ENCODE measurements at regions not wholly inside any gene's neighbourhood (a gene's known extent, or its start where the extent isn't known, plus 50 kb on each side); places are given as distances from the start of the nearest gene placed in this dataset.

GRCh38 chr18:45197526-45197970 lies 417.7 kb upstream of the SLC14A2 start:
- TF ChIP-seq POLR2A (IDR thresholded peaks at IDR 0.05) (no peak), CTCF (IDR thresholded peaks at IDR 0.05 in 8 of 11, conservative IDR thresholded peaks at IDR 0.05 in 3 of 11) (no peak)
